NCI-H2196 (cell line): ENCODE measurements at regions not wholly inside any gene's neighbourhood (a gene's known extent, or its start where the extent isn't known, plus 50 kb on each side); places are given as distances from the start of the nearest gene placed in this dataset.

Experiments used
- DNase-seq: peaks from one replicate; lab custom pipeline; 2025; ENCODE audit not compliant: unreplicated experiment; lab: John Stamatoyannopoulos, UW

DNA sequence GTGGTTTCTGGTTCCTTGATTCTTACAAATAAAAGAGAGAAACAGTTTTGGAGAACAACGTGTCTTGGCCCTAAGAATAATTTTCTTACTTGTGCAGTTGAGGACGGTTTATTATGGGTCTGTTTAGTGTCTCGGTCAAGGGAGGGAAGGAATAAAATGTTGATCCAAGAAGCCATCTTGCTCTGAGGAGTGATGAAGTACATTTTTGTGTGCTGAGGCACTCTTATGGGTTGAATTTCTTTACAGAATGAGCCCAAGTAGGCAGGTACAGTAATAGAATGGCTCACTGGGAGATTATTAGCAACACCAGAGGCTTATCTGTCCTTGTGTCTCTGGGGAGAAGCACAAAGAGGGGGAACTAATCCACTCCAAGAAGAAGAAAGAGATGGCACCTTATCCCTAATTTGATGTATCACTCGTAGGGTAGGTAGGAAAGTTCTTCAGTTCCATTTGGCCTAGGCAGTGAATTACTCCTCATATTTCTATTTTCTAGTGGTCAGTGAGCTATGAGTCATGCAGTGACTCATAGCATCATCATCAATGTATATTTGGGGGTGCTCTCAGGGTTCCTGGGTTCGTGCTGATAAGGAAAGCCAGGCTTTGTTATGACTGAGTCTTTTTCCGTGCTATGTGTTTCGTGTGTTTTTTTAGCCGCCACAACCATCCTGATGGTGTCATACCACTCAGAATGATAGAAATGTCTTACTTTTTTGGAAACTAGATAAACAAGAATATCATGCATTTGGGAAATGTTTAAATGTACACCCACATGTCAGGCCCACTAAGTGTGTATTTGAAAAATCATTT lies 250.1 kb upstream of the CTAGE1 start:
- DNase-seq, result no peak

DNA sequence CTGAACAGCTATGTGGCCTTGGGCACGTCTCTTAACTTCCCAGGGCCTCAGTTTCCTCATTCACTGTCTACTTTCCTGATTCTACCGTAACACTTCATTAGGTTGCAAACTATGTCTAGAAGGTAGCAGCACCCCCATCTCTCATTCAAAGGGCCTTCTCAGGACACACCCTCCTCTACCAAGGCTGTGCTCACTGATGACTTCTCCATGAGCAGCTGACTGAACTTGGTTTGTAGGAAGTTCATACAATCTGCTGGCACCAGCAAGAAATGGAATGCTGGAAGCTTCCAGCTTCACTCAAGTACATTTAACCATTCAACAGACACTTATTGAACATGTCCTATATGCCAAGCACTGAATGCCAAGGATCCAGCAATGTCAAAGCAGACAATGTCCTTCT lies 250.8 kb upstream of the CTAGE1 start:
- no peak for DNase-seq

DNA sequence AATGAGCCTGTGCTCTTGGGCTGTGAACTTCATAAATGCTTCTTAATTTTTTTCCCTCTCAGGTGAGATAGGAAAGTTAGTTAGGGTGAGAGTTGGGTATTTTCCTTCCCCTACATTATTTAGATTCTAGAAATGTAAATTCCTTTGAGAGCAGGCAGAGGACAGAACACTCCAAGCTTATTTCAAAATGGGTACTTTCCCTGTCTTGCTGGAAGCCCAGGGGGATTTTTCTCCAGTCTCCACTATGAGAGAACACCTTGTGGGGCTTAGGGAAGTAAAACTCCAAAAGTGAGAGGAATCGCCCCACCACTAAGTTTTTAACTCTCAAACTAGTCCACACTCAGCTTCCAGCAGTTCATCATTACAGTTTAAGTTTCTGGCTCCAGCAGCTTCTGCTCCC lies 253.2 kb upstream of the CTAGE1 start:
- no peak for DNase-seq

DNA sequence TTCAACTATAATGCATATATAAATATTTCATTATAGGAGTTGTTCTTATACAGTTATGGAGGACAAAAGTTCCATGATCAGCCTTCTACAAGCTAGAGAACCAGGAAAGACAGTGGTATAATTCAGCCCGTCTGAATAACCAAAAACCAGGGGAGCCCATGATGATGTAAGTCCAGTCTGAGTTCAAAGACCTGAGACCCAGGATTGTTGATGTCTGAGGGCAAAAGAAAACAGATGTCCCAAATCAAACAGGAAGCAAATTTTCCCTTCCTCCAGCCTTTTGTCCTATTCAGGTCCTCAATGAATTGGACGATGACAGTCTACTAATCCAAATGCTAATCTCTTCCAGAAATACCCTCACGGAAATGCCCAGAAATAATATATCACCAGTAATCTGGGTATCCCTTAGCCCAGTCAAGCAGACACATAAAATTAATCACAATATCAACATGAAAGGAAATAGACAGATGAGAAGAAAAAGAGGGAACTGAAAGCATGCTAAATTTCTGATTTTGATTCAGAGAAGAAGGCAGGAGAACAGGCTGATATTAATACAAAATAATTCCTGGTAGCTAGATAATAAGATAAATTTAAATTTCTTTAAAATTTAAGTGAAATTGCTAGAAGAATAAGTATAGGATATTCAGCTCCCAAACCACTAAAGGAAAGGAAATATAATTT lies 255.6 kb upstream of the CTAGE1 start:
- no peak for DNase-seq

DNA sequence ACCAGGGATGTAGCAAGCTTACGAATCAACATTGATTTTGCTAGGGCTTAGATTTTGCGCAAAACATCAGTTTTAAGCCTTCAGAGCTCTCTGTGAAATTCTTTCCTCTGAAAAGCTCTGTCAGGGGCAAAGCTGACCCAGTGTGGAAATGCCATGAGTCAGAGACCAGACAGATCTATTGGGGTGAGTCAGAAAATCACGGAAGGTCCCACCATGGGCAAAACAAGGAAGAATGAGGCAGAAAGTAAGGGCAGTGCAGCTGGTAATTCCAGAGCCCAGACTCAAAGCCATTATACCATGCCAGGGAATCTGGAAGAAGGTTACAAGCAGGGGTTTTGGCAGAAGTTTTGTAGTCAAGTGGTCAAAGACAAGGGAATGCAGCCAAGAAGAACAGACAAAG lies 256.6 kb upstream of the CTAGE1 start:
- no peak for DNase-seq

DNA sequence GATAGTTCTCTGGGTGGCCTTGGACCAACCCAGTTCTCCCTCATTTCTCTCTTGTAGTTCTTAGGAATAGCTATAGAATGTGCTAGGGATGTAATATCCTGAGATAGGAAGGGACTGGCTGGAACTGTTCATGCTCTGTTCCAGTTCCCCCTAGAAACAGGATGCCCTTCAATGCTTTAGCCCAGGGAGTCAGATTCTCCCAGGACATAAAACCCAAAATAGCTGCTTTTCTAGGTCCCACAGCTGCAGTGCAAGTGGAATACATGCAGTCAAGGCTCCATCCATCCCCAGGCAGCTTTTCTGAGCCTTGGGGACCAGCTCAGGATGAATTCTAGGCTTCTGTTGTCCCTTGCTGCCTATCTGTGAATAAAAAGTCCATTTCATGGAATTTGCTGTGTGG lies 257.3 kb upstream of the CTAGE1 start:
- DNase-seq, result no peak

DNA sequence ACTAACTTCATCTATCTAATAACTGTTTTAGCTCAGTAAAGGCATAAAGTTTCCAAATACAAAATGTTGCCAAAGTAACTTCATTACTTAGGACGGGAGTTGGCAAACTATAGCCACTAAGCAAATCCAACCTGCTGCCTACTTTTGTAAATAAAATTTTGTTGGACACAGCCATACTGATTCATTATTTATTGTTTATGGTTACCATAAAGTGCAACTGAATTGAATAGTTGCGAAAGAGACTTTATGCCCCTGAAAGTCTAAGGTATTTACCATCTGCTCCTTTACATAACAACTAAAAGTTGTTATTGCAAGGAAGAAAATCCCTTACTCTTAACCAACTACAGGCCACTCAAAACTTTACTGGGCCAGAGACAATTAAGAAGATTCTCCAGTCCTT lies 256.7 kb upstream of the RBBP8 start:
- DNase-seq, result no peak

DNA sequence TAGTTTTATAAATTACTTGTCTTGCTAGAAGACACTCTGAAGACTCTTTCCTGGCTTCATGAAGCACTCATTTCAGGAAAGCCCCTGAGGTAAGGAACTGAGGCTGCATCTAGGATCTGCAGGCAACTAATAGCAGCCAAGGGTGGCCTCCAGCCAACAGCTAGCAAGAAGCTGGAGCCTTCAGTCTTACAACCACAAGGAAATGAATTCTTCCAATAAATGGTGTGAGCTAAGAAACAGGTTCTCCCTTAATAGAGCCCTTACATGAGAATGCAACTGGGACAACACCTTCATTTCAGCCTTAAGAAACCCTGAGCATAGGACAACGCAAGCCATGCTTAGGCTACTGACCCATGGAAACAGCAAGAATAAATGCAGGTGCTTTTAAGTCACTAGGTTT lies 254.6 kb upstream of the RBBP8 start:
- no peak for DNase-seq

DNA sequence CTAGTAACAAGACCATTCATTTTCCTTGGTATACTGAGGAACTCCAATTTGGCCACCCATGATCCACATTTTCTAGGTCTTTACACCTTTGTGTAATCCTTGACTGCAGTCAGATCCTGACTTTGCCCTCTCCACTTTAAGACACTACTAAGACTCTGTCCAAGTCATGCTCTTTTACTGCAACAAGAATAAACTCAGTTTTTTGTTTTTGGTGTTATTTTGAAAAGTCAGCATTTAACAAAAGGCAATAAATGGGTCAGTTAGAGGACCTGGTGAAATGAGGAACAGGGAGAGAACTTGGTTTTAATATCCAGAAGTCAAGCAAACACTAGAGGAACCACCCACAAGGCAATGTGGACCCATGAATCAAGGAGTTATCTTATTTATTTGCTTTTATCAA lies 252.2 kb upstream of the RBBP8 start:
- no peak for DNase-seq

DNA sequence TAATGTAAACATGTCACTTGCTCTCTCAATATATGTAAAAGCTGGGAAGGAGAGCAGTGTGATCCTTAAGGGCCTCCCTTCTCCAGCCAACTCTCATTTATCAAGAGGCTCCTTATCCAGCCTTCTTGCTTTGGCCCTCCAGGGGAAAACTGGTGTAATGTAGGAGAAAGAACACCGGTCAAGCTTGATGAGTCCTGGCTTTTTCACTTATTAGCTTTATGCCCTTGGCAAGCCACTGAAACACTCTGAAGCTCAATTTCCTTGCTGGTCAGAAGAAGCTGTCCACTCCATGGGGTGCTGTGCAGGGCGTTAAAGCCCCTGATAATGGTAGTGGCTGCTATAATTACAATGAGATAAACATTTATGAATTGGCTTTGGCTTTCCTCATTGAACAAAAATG lies 251.2 kb upstream of the RBBP8 start:
- DNase-seq, result no peak

DNA sequence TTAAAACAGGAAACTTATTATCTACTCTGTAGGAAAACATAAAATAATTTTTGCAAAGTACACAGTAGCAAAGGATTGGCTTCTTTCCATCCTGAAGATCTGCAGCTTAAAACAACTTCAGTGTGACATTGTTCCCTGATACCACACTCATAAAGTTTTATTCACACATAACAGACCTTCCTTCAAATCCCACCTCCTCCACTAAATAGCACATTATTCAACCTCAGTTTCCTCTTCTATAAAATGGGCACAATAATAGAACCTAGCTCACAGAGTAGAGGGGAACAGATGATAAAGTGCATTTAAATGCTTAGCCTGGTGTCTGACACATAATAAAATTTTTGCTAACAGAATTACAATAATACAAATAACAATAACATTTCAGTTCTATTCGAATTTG lies 250.4 kb upstream of the RBBP8 start:
- DNase-seq, result no peak

DNA sequence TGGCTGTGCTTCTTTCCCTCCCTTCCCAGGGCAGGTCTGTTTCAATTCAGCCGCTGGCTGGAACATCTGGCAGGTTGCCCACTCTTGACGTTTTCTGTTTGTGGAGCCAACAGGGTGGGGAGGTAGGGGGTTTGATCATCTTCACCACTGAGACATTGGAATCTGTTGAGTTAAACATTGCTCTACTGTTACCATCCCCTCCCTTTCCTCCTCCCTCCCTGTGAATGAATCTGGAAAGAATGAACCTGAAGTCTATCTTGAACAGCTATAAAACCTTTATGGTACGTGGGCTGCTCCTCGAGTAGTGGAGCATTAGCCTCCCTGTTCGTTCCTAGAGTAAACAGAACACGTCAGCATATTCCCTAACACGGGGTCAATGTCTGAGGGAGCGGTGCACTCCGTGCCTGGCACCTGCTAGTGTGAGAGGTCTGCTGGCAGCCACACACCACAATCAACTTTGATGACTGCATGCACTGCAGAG lies 249.9 kb upstream of the RBBP8 start:
- peak; percentile 47 for DNase-seq

- DNase-seq, result no peak
Measured at GRCh38 chr18:22683786-22684185, 249.3 kb upstream of the RBBP8 start.

DNA sequence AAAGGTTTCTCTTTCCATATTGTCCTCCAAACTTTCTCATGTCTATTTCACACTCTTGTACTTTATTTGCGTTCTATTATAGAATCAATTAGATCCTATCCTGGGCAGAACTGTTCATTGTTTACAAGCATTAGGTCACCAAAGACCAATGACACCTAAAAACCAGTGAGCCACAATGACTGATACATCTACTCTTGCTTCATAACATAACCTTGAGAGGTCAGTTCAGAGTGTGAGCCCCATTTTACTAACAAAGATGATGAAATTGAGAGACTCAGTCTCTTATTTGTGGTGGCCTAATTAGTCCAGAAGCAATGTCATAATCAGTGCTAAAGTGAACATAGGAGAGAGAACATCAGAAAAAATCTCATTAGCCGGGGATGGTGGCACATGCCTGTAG lies 248.9 kb upstream of the RBBP8 start:
- DNase-seq, result no peak

DNA sequence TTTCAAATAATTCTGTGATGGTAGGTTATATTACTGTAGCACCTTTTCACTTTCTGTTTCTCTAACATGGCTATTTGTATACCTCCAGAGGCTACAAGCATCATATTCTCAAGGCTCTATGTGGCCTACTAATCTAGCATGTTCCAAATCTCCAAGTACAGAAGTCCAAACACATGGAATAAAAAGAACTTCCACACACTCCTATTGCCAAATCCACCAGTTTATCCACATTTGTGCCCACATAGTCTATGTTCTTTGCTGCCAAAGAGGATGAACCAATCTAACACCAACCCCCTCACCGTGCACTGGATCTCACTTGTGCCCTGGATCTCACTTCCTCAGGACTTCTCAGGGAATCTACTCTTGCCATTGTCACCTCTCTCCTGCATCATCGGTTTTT lies 247.3 kb upstream of the RBBP8 start:
- DNase-seq, result no peak

DNA sequence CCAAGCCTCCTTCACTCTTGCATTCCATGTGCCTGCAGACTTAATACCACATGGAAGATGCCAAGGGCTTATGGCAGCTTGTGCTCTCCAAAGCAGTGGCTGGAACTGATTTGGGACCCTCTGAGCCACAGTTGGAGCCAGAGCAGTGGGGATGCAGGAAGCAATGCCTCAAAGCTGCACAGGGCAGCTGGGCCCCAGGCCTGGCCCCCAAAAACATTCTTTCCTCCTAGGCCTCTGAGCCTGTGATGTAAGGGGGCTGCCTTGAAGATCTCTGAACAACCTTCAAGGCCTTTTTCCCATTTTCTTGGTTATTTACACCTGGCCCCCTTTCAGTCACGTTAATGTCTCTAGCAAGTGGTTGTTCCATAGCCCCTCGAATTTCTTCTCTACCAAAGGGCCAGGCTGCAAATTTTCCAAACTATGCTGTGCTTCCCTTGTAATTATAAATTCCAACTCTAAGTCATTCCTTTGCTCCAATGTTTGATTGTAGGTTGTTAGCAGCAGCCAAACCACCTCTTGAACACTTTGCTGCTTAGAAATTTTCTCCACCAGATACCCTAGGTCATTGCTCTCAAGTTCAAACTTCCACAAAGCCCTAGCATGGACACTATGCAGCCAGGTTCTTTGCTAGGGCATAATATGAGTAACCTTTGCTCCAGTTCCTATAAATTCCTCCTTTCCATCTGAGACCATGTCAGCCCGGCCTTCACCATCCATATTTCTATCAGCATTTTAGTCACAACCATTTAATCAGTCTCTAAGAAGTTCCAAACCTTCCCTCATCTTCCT lies 245.0 kb upstream of the RBBP8 start:
- no peak for DNase-seq

DNA sequence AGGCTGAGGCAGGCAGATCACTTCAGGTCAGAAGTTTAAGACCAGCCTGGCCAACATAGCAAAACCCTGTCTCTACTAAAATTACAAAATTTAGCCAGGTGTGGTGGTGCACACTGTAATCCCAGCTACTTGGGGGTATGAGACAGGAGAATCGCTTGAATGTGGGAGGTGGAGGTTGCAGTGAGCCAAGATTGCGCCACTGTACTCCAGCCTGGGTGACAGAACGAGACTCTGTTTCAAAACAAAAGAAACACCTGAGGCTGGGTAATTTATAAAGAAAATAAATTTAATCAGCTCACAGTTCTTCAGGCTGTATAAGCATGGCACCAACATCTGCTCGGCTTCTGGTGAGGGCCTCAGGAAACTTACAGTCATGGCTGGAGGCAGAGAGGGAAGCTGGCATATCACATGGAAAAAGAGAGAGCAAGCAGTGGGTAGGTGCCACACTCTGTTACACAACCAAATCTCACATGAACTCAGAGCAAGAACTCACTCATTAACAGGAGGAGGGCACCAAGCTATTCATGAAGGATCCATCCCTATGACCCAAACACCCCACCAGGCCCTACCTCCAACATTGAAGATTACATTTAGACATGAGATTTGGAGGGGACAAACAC lies 244.1 kb upstream of the RBBP8 start:
- no peak for DNase-seq

DNA sequence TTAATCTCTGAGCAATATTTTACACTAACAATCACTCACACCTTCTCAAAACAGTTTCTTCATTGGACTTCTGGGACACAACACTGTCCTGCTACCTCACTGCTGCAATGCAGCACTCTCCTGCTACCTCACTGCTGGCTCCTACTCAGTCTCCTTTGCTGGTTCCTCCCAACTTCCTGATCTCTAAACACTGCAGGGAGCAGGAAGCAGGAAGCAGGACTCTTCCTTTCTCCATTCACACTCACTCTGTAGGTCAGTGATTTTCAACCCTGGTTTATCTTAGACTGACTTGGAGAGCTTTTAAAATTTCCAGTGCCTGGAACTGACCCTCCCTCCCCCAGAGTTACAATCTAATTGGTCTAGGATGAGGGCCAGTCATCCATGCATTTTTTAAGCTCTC lies 243.4 kb upstream of the RBBP8 start:
- DNase-seq, result no peak

- no peak for DNase-seq
Measured at GRCh38 chr18:22690556-22690955, 242.6 kb upstream of the RBBP8 start.

DNA sequence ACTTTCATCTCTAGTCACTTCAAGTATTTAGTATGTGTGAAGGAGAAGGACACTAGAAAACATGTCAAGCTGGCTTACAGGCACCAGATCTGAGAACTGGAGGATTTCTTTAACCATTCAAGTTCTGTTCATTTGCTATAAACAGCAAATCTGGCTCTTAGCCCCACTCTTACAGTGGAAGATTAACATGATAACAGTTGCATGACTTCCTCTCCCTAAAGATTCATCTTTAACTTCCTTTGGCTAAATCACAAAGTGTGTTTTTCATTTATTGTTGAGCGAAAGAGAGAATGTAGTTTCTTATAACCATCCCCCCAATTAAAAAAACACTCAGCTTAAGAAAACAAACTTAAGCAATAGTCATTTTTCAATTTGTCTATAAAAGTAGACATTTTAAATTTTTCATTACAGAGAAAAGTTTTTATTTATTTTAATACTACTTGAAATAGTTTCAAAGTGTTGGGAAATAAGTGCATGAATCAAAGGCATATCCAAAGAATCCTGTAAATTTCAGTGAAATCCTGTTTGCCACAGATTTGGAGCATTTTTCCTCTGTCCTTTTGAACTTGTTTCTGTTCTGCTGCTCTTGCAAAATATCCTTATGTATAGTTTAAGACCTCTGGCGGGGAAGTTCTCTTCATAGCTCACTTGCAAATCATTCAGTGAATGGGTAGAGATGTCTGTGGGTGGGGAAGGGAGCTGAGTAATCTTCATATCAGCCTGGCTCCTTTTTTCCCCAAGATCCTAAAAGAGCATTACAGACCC lies 241.0 kb upstream of the RBBP8 start:
- DNase-seq, result no peak

DNA sequence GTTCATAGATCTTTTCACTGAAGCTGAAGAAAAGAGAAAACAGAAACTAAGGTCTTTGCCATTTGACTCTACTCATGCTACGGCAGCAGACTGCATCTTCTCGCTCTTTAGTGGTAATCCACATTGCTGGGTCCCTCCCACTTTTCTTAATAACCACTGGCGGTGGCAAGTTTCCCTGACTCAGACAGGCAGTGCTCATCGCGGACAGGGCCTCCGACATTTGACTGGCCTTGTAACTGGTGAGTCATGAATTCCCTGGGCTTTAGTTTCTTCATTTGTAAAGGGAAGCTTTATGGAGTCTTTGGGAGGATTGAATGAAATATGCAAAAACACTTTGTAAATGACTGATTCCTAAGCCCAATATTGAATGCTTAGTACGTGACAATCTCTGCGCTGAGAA lies 238.2 kb upstream of the RBBP8 start:
- no peak for DNase-seq
